GM19043 (cell line): ENCODE measurements at regions not wholly inside any gene's neighbourhood (a gene's known extent, or its start where the extent isn't known, plus 50 kb on each side); places are given as distances from the start of the nearest gene placed in this dataset.
A peak's percentile ranks its signal among the peaks of the same experiment; 100 is the strongest.

ENCODE experiments used
- ATAC-seq: cut with Tn5 transposase; IDR thresholded peaks from one replicate; pipeline ENCODE4 v1.9.1; 2021; ENCODE audit warnings: low read depth; ENCODE audit not compliant: unreplicated experiment

DNA sequence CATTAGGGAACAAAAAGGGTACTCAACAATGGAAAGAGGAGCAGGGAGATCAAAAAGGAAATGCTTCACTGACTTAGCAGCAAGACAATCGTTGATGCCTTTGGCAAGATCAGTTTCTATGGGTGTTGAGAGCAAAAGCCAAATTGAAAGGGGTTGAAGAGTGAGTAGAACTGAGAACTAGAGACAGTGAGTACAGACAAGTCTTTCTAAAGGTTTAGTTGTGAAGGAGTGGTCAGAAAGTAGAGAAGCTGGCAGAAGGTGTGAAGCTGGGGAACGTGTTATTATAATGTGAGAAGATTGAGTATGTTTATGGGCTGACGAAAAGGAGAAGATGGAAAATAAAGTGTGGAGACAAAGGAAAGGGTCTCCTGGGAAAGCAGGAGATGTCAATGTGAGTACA, 221.2 kb upstream of the USP25 start:
- ATAC-seq: no peak

DNA sequence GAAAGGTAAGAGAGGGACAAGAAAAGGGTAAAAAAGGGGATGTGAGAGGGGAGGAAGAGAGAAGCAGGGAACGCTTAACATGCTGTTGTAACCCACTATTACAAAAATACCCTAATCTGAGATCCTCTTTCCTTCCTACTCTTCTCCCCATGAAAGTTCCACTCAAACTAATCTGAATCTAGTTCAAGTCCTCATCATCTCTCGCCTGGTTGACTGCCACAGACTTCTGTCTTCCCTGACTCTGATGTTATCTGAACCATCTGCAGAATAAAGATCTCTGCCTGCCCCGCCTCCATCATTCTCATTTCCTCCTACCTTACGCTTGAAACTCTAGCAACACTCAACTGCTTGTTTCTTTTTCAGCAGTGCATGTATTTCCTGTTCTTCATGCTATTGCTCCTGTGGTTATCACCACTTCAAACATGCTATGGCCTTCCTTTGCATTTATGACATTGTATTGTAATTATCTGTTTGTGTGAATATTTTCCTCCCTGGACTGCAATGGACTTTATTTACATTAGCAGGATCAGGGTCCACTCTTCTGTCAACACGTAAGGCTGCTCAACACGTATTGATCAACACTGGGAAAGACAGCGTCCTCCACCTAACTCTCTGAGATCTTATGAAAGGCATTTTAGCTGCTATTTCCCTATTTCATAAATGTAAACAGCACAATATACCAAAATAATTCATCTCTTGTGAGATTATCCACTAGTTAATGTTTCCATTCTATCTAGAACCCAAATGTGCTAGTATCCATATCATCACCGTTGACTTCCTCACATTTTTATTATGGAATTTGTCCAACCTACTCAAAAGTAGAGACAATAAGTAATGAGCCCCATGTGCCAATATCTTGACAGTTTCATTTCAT, 215.5 kb upstream of the USP25 start:
- peak; percentile 97 for ATAC-seq

GRCh38 chr21:15515908-15516307, 213.9 kb upstream of the USP25 start:
- ATAC-seq: no peak

GRCh38 chr21:15517394-15517793, 212.4 kb upstream of the USP25 start:
- ATAC-seq: no peak

- no peak for ATAC-seq
Measured at GRCh38 chr21:15520811-15521643, 208.8 kb upstream of the USP25 start.

GRCh38 chr21:15521644-15522001, 208.2 kb upstream of the USP25 start:
- no peak for ATAC-seq

DNA sequence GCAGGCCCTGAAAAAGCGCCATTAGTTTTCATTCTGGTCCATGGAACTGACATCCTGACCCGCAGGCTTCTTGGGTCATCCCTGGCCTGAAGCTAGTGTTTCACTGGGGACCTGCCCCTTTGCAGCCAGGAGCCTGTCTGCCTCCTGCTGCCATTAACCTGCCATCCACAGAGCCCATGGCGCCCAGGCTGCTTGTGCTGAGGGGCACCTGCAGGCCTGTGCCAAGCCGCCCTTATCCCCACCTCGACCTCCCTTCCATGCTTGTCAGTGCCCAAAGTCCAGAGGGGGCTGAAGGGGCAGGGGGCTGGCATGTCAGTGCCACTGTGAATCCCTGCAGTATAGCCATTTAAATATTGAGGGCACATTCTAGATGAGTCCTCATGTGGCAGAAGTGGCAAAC, 207.6 kb upstream of the USP25 start:
- ATAC-seq: no peak

DNA sequence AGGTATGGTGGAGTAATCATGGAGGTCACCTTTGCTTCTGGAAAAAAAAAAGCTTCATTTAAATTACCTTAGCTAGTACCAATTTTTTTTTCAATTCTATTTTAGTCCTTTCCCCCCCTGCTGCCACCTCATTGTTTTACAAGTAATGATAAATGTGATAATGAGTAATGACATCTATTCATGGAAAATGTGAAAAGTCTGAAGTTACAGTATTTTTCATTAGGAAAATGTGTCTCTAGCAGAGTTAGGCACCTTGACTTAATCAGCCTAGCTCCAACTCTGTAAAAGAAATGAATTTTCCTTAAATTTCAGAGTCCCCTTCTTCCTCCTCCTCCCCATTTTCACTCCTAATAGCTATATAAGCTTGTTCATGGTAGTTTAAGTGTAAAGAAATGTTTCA, 204.9 kb upstream of the USP25 start:
- no peak for ATAC-seq

DNA sequence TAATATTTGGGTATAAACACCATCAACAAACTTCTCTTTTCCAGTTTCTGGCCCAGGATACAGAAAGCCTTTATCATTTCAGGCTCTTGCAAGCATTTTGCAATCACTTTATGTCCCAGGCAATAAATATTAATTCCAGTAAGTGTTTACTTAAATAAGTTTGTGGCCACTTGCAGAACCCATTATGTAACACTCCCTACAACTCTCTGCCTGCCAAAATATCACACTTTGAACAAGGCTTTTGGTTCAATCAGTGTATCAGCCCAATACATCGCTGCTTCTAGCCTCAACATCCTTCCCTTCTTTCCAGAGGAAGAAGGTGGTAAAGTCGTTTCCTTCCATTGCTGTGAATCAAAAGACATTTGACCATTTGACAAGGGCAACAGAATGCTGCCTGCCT, 203.0 kb upstream of the USP25 start:
- no peak for ATAC-seq

GRCh38 chr21:15528346-15528745, 201.4 kb upstream of the USP25 start:
- no peak for ATAC-seq

DNA sequence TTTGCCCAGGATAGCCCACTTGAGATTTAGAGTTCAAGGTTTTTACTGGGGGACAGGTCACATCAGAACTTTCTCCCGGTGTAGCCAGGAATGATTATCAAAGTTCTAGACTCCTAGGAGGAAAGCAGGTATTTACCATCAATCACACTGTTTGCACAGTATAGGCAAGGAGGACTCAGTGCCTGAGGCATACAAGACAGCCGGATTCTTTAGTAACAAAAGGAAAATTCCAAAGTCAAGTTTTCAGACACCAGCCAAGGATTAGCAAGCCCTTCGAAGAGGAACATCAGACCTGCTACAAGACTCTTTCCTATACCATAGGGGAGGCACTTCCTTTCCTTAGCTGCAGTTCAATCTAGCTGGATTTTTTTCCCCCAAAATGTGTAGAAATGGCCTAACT, 197.8 kb upstream of the USP25 start:
- ATAC-seq: no peak

GRCh38 chr21:15533618-15534017, 196.2 kb upstream of the USP25 start:
- no peak for ATAC-seq

GRCh38 chr21:15534450-15534886, 195.3 kb upstream of the USP25 start:
- ATAC-seq: no peak

GRCh38 chr21:15539376-15539775, 190.4 kb upstream of the USP25 start:
- no peak for ATAC-seq

DNA sequence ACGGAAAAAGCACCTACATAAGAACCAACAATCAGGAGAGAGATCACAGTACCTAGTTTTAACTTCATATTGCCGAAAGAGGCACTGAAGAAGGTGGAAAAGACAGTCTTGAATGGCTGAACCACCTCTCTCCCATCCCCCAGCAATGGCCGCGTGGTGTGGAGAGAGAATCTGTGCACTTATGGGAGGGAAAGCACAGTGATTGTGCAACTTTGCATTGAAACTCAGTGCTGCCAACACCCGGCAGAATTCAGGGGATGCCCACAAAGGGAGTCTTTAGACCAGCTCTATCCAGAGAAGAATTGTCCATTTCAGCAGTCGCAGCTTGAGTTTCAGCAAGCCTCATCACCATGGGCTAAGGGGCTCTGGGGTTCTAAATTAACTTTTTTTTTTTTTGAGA, 186.3 kb upstream of the USP25 start:
- no peak for ATAC-seq

DNA sequence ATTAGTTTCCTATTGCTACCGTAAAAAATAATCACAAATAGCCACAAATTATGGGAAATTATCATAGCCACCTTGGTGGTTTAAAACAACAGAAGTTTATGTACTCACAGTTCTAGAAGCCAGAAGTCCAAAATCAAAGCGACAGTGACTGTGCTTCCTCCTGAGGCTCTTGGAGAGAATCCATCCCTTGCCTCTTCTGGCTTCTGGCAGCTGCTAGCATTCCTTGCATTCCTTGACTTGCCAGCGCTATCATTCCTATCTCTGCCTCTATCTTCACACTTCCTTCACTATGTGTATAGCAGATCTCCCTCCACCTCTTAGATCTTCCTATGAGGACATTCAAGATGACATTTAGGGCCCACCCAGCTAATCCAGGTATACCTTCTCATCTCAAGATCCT, 180.1 kb upstream of the USP25 start:
- ATAC-seq: no peak

GRCh38 chr21:15552914-15553494, 176.8 kb upstream of the USP25 start:
- no peak for ATAC-seq

DNA sequence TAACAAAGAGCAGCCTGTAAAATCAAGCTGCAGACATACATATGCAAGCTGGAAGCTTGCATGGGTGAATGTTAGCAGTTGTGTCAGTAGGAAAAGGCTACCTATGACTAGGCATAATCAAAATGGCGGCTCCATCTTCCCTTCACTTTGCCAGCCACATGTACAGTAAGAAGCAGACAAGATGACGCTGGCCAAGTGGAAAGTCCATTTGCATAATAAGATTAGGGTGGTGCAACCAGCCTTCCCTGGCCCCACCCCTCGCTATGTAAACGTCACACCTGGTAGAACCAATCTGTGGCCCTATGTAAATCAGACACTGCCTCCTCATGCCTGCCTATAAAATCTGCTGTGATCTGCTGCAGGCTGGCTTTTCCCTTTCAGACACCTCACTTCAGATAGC, 171.9 kb upstream of the USP25 start:
- no peak for ATAC-seq

DNA sequence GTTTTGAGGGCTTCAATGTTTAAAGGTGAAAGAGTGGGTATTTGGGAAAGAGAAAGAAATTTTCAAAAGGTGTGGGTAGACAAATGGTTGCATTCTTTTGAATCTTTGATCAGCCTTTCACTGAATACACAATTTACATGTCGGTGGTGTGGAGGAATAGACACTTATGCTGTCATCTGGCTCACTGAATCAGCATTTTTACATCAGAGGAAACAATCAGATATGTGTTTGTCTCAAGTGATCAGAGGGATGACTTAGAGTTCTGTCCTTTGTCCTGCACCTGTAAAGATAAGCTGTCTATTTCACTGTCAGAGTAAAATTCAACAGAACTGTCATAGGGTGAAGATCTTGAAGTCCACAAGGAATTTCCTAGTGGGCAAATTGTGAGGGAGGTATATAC, 170.9 kb upstream of the USP25 start:
- no peak for ATAC-seq

- ATAC-seq: no peak
Measured at GRCh38 chr21:15559660-15560059, 170.1 kb upstream of the USP25 start.

GRCh38 chr21:15560383-15561056, 169.3 kb upstream of the USP25 start:
- ATAC-seq: no peak
